ENCODE measurements at regions not wholly inside any gene's neighbourhood (a gene's known extent, or its start where the extent isn't known, plus 50 kb on each side); places are given as distances from the start of the nearest gene placed in this dataset.

DNA sequence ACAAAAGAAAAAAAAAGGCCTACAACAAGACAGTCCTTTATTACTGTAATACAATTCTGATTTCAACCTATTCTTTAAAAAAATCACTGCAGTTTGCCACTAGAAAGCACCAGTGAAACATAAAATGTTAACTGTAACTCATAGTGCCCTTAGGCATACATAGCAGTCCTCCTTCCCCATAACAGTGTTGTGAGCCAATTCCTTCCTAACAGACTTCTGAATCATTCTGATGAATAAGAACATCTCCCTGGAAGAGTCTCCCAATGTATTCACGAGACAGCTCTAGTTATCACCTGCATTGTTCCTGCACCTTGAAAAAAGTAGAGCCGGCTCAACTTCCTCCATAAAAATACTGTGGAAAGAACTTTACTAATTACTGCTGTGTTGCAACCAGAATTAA, 213.6 kb upstream of the FSCB start:
- no peak for DNase-seq (ENCODE audit: low read depth)

DNA sequence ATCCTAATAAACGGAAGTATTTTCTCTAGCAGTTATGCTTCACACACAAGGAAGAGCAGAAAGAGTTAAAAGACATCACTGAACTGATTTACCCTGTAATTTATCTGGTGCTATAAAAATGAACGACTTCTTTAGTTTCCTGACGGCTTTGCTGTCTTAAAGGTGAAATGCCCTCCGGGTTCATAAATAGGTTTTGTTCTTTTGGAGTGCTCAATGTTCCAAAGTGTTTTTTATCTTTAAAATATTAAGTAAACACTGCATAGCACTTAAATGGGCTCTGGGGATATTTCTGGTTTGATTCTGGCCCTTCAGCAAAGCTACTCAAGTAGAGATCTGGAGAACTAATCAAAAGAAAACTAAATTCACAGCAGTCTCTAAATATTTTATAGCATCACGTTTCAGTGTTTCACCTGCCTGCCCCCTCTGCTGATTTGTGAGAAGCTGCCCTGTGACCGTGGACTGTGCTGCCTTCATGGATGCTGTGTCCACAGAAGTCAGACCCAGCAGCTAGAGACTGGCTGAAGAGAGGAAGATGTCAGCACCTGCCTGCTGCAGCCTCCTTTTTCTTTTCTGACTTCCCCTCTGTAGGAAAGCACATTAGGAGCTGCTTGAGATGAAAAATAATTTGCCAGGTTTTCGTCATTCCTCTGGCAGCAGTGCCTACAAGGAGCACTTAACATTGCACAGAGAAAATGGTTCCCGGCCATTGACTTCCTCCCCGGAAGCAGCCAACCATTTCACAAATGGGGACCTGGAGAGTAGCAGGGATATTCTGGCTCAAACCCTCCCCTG, 205.1 kb upstream of the FSCB start:
- DNase-seq (ENCODE audit: low read depth): no peak

DNA sequence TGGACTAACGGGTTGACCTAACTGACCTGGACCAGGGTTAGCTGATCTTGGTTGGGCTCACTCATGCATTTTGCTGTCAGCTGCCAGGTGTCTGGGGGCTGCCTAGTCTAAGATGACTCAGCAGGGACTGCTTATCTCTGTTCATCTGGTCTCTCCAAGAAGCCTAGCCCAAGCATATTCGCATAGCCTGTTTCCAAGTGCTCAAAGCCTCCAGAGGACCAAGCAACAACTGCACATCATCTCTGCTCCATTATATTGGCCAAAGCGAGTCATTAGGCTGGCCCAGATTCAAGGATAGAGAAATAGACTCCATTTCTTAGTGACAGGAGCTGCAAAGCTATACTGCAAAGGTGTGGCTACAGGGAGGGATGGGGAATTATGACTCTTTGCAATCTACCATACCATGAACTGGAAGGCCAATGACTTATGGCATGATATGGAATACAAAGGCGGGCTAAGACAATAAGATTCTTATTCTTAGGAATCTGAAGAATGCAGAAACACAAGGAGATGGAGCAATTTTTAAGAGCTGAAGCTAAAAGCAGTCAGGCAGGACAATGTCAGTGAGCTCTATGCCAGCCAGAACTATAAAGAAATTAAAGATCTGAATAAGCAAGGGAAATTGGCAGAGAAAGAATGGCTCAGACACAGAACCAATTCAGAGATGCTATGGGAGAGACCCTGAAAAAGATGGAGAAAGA, 194.6 kb upstream of the FSCB start:
- no peak for DNase-seq (ENCODE audit: low read depth)

DNA sequence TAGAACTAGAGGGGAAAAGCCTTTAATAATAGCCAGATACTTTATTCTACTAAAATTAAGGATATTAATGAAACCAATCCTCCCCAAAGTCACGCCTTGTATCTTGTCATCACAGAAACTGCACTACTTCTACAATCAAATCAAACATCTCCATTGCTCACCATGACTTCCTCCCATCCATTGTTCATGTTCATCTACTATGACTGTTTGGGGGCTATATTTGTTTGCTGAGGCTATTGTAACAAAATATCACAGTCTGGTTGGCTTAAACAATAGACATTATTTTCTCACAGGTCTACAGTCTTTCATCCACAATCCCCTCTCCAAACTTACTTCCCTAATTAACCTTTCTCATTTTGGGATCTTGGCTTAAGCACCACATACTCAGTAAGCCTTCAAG, 193.6 kb upstream of the FSCB start:
- DNase-seq (ENCODE audit: low read depth): no peak

DNA sequence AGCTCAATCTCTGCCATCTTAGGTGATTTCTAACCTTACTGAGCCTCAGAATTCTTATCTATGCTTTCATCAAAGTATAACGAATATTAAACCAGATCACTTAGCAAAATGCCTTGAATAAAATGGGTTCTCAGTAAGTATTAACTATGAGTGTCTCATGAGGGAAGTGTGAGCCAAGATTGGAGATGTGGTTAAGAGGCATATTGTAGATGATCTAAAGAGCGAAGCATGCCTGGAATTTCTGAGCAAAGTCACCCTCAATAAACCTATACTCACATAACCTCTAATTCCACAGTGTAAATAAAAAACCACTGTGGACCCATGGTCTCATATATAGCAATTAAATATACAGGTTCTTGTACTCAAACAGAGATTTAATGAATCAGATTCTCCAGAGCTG, 193.1 kb upstream of the FSCB start:
- DNase-seq (ENCODE audit: low read depth): no peak

DNA sequence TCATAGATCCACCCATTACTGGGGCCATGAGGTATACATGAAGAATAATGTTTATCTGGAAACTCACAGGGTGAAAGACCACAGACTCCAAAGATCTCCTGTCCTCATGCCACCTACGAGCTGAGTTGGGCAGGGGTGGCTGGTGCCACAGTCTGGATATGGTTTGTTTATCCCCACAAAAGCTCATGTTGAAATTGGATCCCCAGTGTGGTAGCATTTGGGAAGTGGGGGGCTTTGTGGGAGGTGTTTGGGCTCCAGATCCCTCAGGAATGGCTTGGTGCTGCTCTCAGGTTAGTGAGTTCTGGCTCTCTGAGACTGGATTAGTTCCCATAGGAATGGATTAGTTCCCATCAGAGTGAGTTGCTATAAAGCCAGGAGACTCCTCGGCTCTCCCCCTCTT, 192.3 kb upstream of the FSCB start:
- DNase-seq (ENCODE audit: low read depth): no peak

DNA sequence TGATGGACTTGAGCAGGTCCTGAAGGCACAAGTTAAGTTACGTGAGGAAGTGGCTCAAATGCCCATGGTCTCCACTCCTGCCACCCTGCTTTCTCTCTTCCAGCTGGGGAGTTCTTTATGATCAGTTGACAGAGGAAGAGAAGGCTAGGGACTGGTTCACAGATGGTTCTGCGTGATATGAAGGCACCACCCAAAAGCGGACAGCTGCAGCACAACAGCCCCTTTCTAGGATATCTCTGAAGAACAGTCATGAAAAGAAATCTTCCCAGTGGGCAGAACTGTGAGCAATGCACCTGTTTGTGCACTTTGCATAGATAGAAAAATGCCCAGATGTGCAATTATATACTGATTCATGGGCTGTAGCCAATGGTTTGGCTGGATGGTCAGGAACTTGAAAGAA, 162.4 kb upstream of the FSCB start:
- no peak for DNase-seq (ENCODE audit: low read depth)

DNA sequence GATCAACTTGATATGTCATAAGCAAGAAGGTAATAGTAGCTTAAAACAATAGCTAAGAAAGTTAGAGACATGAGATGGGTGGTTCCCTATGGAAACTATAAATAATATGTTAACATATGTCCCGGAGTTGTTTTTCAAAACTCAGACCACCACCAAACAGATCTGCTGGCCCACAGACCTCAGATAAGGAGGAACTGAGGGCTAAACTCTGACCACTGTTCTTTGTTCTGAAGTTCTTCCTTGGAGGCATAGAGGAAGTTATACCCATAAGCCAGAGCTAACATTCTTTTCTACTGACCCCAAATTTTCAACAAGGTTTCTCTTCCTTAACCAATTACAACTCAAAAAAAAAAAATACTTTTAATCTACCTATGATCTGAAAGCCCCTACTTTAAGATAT, 156.1 kb upstream of the FSCB start:
- no peak for DNase-seq (ENCODE audit: low read depth)

DNA sequence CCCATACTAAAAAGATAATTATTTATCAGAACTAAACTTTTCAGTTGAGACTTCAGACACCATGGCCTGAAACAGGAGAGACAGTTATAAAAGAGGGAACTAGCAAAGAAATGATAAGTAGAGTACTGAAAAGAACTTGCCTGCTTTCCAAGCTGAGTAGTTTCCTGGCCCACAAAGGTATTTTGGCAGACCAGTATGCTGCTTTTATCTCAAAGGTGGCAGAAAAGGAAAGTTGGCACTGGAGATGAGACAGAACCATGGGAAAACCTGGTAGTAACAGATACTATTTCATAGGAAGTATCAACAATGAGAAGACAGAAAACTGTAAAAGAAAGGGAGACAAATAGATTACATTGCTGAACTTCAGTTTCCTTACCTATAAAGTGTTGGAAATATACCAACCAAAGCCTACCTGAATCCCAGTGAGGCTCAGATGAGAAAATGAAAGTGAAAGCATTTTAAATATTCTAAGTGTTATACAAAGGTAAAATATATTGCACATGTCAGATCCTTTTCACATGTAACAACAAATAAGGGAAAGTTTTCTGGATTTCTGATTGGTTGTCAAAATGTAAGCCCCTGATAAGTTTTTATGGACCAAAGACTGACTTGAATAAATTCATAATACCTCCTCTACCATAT, 155.3 kb upstream of the FSCB start:
- DNase-seq (ENCODE audit: low read depth): no peak

DNA sequence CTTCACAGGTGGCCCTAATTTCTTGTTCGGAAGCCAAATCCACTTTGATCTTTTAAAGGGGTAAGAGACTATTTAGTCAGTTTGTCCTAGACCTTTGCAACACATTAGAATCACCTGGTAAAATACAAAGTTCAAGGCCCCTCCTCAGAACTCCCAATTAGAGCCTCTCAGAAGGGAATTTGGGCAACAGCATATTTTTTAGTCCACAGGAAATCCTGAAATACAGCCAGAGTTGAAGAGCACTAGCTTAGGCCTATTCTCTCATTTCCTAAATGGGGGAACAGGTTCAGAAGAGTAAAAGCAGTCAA, 151.3 kb upstream of the FSCB start:
- DNase-seq (ENCODE audit: low read depth): no peak

DNA sequence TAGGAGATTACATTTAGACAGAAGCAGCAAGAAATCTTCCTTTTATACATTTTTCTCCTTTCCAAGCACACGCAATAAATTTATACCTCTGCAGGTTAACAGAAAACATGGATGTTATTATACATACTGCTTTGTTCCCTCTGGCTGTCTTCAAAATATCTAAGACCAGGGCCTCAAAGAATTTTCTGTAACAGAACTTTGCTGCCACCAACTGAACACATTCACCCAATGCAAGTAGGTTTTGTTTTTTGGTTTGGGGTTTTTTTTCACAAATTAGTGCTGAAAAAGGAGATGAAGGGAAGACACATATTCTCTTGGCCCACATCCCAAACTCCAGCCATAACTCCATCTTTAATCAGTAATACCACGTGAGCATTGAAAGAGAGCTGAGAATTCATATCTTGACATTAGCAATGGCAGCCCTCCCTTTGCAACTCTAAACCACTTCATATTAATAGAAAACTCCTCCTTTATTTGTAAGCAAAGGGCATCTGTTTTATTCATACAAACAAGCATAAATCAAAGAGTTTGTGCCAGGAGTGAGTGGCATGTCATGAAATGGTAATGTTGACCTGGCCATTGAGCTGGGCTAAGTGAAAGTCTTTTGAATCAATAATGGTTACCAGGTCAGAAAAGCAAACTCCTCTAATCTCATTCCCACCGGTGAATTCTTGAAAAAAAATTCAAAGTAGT, 150.8 kb upstream of the FSCB start:
- DNase-seq (ENCODE audit: low read depth): no peak

DNA sequence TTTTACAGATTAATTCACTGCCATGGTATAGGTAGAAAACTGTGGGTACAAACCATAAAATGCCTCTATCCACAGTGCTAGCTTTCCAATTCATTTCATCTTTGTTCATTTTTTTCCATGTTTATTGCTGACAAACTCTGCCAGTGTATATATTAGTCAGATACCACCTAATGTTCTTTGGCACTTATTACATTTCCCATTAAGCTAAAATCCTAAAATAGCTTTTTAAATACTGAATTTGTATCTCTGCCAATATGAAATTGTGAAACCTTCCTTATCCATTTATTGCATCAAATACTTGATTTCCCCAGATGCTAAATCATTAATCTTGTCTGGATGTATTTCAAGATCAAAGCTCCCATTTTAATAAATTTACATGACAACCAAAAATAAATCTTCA, 150.1 kb upstream of the FSCB start:
- DNase-seq (ENCODE audit: low read depth): no peak

DNA sequence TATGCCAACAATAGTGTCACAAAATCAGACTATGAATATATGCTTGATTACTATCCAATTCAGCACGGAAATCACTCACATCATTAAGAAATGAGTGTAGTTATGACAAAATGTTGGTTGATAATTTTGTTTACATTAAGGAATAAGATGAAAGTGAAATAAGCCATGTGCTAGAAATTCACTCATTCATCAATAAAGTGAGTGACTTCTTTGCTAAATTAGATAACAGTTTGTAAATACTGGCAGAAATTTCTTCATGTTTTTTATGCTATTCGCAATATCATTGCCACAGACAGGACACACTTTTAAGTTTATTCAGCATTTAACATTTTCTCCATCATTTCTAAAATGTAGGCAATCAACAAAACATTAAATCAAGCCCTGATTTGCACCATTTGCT, 147.5 kb upstream of the FSCB start:
- DNase-seq (ENCODE audit: low read depth): no peak

DNA sequence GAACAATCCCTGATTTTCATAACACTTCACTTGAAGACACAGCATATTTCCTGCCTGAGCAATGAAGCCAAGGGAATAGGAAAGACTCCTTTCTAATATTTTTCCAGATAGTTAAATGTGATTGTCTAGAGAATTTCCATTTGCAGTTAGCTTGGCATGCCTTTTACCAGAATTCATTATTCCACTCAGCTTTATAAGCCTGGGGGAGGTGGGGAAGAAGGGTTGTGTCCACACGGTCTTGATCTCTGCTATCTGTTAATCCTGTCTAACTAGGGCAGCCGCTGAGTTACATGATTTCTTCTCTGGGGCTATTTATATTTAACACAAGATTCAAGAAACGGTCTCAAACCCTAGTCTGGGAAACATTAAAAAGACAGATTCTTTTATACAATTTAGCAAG, 146.6 kb upstream of the FSCB start:
- no peak for DNase-seq (ENCODE audit: low read depth)

DNA sequence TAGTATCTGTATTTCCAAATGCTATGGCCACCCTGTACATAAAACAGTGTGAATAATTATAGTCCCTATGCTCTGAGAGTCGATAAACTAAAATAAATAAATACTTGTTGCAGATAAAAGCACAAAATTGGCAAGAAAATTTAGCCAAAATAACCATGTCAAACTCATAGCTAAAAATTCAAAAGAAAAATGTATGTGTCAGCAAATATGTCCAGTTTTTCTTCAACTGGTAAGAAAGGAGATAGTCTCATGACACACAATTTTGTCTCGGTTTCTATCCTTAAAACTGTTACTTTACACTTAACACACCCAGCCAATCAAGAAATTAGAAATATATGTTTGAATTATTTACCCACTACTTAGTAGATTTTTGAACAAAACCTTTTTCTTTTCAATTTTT, 145.6 kb upstream of the FSCB start:
- no peak for DNase-seq (ENCODE audit: low read depth)

DNA sequence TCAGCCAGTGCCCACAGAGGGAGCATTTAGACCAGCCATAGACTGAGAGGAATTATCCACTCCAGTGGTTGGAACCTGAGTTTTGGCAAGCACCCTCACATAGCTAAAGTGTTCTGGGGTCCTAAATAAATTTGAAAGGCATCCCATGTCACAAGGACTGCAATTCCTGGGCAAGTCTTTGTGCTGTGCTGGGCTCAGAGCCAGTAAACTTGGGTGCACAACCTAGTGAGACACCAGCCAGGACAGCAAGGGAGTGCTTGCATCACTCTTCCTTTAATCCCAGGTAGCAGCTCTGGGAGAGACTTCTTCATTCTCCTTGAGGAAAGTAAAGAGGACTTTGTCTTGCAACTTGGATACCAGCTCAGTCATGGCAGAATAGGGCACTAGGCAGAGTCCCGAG, 142.0 kb upstream of the FSCB start:
- DNase-seq (ENCODE audit: low read depth): no peak

DNA sequence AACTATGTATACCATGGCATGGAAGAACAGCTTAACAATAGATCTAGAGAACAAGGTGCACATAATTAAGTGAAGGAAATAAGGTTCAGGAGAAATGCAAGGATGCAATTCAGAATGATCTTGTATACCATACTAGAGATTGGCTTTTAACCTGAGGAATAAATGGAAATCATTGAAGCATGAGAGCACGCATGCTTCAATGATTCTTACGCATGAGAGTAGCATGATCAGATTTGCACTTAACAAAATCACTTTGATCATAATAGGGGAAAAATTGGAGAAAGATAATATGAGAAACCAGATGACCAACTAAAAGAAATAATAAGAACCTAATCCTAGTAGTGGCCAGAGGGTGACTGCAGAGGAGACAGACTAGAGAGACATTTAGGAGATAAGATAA, 133.3 kb upstream of the FSCB start:
- no peak for DNase-seq (ENCODE audit: low read depth)

DNA sequence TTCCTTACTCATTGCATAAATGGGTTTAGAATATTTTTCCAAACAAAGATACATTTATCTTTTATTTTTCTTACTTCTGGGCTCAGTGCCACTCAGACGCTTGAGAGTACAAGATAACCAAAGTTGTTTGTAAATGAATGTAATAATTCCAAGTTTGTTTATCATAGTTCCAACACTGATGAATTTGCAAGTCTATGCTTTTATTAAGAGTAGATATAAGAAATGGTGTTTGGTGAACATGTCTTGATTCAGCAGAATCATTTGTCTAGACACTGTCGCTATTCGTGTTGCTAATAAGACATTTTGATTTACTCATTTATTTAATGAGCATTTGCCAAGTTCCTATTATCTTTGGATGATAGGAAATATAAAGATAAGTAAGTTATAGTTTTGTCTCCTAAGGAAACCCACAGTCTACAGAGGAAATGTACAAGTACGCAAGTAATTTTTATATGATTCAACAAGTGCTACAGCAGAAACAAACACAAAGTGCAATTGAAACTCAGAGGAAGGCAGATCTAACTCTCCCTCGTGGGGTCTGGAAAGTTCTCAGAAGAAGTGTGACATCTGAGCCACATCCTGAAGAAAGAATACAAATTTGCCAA, 132.8 kb upstream of the FSCB start:
- no peak for DNase-seq (ENCODE audit: low read depth)

DNA sequence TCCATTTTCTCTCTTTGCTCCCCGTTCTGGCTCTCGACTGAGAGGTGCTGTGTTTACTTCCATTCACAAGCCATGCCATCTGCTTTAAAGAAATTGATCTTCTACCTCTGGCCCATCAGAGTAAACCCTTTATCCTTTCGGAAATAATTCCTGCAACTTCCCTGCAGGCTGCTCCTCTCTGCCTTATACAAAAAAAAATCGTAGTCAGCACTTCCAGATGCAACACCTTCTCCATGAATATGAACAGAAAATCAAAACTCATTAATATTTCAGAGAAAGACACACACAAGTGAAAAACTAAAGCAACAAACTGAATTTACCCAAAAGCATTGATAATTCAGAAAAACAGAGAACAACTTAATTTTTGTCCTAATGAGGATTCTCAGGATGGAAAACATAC, 127.6 kb upstream of the FSCB start:
- no peak for DNase-seq (ENCODE audit: low read depth)

DNA sequence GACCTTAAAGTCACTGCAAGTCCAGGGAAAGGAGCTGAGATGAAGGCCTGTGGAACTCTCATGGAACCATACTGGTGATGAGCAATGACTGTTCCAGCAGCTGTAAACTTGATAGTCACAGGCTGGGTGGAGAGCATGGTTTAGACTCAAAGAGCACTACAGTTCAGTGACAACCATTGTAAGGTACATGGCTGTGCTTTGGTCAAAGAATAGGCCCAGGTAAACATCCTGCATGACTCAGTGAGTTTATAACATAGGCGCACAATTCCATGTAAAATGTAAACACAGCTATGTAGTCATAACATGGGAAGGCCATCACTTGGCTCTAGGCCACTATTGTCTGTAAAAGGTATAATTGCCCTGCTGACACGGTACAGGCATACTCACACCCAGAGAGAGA, 119.3 kb upstream of the FSCB start:
- no peak for DNase-seq (ENCODE audit: low read depth)

DNA sequence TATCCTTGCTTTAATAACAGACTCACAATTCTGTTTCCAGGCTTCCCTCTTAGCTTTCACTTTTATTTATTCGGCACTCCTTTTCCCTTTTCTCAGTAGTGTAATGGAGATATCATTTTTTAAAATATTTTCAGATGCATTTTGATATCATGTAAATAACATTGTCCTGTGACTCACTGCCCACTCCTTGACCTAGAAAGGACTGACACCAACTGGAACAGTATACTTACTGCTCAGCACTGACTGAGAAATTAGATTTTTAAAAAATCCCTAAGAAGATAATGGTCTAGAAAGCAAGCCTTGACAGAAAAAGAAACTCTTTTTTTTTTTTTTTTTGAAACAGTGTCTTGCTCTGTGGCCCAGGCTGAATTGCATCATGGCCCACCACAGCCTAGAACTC, 118.0 kb upstream of the FSCB start:
- DNase-seq (ENCODE audit: low read depth): no peak
